ENCODE measurements at regions not wholly inside any gene's neighbourhood (a gene's known extent, or its start where the extent isn't known, plus 50 kb on each side); places are given as distances from the start of the nearest gene placed in this dataset.

DNA sequence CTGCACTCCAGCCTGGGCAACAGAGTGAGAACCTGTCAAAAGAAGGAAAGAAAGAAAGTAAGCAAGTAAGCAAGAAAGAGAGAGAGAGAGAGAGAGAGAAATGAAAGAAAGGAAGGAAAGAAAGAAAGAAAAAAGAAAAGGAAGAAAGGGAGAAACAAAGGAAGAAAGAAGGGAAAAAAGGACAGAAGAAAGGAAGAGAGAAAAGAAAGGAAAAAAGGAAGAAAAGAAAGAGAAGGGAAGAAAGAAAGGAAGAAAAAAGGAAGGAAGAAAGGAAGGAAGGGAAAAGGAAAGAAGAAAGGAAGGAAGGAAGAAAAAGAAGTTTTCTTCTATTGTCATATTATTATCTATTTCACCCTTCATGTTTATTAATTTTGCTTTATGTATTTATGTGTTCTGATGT lies 251.1 kb upstream of the CD180 start:
- Mint-ChIP-seq H3K4me1 (no peaks in the 10 kb centered on the region), H3K9me3 (ENCODE audit: insufficient read depth) (no peaks in the 10 kb centered on the region), H3K27me3 (peaks cover 9% of the 10 kb centered on the region), H3K27ac (no peak overlapping the region), H3K4me3 (no peak overlapping the region)
- H3K36me3 ChIP-seq (replicated peaks in 1 of 2; ENCODE audit: control extremely low read depth in 1 of 2, control insufficient read depth in 1 of 2, extremely low read depth in 1 of 2, insufficient read depth in 2 of 2, low read length in 1 of 2): no peaks in the 10 kb centered on the region
- H3K27me3 ChIP-seq (replicated peaks in 1 of 4; ENCODE audit: control extremely low read depth in 1 of 4, control insufficient read depth in 3 of 4, insufficient read depth in 4 of 4, low read length in 3 of 4): peaks cover 0 to 2% (median 0%) of the 10 kb centered on the region in 4 experiments
- ChIA-PET CTCF (no interaction called here), POLR2A (no interaction called here)
- no peak for TF ChIP-seq EZH2 (IDR thresholded peaks at IDR 0.05; ENCODE audit: borderline replicate concordance, insufficient read depth, low read depth, low read length, poor library complexity, severe bottlenecking)
- TF ChIP-seq, protein P1, sequence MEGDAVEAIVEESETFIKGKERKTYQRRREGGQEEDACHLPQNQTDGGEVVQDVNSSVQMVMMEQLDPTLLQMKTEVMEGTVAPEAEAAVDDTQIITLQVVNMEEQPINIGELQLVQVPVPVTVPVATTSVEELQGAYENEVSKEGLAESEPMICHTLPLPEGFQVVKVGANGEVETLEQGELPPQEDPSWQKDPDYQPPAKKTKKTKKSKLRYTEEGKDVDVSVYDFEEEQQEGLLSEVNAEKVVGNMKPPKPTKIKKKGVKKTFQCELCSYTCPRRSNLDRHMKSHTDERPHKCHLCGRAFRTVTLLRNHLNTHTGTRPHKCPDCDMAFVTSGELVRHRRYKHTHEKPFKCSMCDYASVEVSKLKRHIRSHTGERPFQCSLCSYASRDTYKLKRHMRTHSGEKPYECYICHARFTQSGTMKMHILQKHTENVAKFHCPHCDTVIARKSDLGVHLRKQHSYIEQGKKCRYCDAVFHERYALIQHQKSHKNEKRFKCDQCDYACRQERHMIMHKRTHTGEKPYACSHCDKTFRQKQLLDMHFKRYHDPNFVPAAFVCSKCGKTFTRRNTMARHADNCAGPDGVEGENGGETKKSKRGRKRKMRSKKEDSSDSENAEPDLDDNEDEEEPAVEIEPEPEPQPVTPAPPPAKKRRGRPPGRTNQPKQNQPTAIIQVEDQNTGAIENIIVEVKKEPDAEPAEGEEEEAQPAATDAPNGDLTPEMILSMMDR (IDR thresholded peaks at IDR 0.05): peak; percentile 20
- no peak overlapping the region for H3K4me2 ChIP-seq (replicated peaks; ENCODE audit: low read depth, low read length, poor library complexity, severe bottlenecking)
- no peak overlapping the region for H3K9ac ChIP-seq (ENCODE audit: low read length)
- no peak overlapping the region for H2AFZ ChIP-seq (ENCODE audit: insufficient read depth, low read depth, low read length, poor library complexity, severe bottlenecking)
- H3K4me1 ChIP-seq (ENCODE audit: control insufficient read depth in 2 of 2, insufficient read depth in 2 of 2, low read length in 2 of 2): no peaks in the 10 kb centered on the region
- H3K4me3 ChIP-seq (ENCODE audit: control extremely low read depth in 1 of 5, extremely low read depth in 1 of 5, insufficient read depth in 1 of 5, low read depth in 2 of 5, low read length in 4 of 5): no peak overlapping the region
- ATAC-seq (ENCODE audit: low read depth) (no peak), DNase-seq (no peak)
- H3K9me3 ChIP-seq (ENCODE audit: control extremely low read depth in 1 of 3, control insufficient read depth in 2 of 3, insufficient read depth in 1 of 3, low read length in 2 of 3): no peaks in the 10 kb centered on the region
- H3K27ac ChIP-seq (ENCODE audit: low read length in 2 of 2): no peak overlapping the region
- H3K79me2 ChIP-seq (ENCODE audit: control insufficient read depth, insufficient read depth, low read length): no peaks in the 10 kb centered on the region
- intact Hi-C loops (cut with micrococcal nuclease): no loop called here
- no peaks in the 10 kb centered on the region for H4K20me1 ChIP-seq (ENCODE audit: control insufficient read depth, insufficient read depth, low read length, poor library complexity, severe bottlenecking)

DNA sequence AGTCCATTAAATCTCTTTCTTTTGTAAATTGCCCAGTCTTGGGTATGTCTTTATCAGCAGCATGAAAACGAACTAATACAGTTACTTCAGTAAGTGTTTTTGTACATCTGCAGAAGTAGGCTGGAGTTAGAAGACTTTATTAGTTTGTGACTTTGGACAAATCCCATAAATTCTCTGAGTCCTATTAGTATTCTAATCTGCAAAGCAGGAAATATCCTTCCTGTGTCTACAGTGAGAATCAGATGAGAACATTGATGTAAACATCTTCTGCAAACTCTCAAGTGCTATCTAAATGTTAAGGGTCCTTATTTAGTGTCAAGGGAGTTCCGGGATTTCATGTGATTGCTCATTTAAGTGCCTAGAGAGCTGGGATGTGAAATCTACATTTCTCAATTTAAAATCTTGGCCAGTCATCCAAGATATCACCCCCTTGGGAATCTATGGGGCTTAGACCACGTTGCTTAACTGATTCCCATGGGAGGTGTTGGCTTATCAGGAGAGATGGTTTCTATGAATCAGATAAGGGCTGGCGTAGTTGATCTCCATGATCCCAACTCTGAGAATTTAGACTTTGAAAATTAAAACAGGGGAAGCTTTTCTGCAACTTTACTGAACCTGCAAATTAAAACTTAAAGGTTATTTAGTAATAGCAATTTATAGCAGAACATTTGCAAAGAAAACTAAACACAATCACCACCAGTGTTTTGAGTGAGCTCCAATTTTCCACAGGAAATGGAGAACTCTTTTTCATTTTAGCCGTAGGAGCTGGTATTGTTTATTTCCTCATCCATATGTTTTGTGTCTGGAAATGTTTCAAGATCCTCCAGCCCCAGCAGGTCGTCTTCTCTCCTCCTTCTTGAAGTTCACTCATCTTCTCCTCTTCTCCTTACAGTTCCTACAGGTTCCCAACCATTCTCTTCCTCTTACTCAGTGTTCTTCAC lies 241.6 kb upstream of the CD180 start:
- H3K4me2 ChIP-seq (replicated peaks; ENCODE audit: low read depth, low read length, poor library complexity, severe bottlenecking): no peak overlapping the region
- no peak overlapping the region for H3K9ac ChIP-seq (ENCODE audit: low read length)
- WGBS (ENCODE audit: insufficient coverage): 0% methylated on average over 1 of the region's 6 CpGs
- Mint-ChIP-seq H3K27me3 (peaks cover 6% of the 10 kb centered on the region), H3K4me1 (no peaks in the 10 kb centered on the region), H3K9me3 (ENCODE audit: insufficient read depth) (no peaks in the 10 kb centered on the region), H3K4me3 (no peak overlapping the region), H3K27ac (no peak overlapping the region)
- H3K27ac ChIP-seq (ENCODE audit: low read length in 2 of 2): no peak overlapping the region
- TF ChIP-seq EZH2 (IDR thresholded peaks at IDR 0.05; ENCODE audit: borderline replicate concordance, insufficient read depth, low read depth, low read length, poor library complexity, severe bottlenecking): no peak
- TF ChIP-seq, protein P1 (IDR thresholded peaks at IDR 0.05): no peak
- no peaks in the 10 kb centered on the region for H3K36me3 ChIP-seq (replicated peaks in 1 of 2; ENCODE audit: control extremely low read depth in 1 of 2, control insufficient read depth in 1 of 2, extremely low read depth in 1 of 2, insufficient read depth in 2 of 2, low read length in 1 of 2)
- DNase-seq (no peak), ATAC-seq (ENCODE audit: low read depth) (no peak)
- no peak overlapping the region for H3K4me3 ChIP-seq (ENCODE audit: control extremely low read depth in 1 of 5, extremely low read depth in 1 of 5, insufficient read depth in 1 of 5, low read depth in 2 of 5, low read length in 4 of 5)
- H4K20me1 ChIP-seq (ENCODE audit: control insufficient read depth, insufficient read depth, low read length, poor library complexity, severe bottlenecking): no peaks in the 10 kb centered on the region
- H3K27me3 ChIP-seq (replicated peaks in 1 of 4; ENCODE audit: control extremely low read depth in 1 of 4, control insufficient read depth in 3 of 4, insufficient read depth in 4 of 4, low read length in 3 of 4): no peaks in the 10 kb centered on the region
- no peaks in the 10 kb centered on the region for H3K79me2 ChIP-seq (ENCODE audit: control insufficient read depth, insufficient read depth, low read length)
- H3K9me3 ChIP-seq (ENCODE audit: control extremely low read depth in 1 of 3, control insufficient read depth in 2 of 3, insufficient read depth in 1 of 3, low read length in 2 of 3): no peaks in the 10 kb centered on the region
- no peaks in the 10 kb centered on the region for H3K4me1 ChIP-seq (ENCODE audit: control insufficient read depth in 2 of 2, insufficient read depth in 2 of 2, low read length in 2 of 2)
- CTCF ChIA-PET: no interaction called here
- H2AFZ ChIP-seq (ENCODE audit: insufficient read depth, low read depth, low read length, poor library complexity, severe bottlenecking): no peak overlapping the region
- intact Hi-C loops (cut with micrococcal nuclease): no loop called here
- POLR2A ChIA-PET: no interaction called here

All from B cell (primary cell).